Fibroblast of the aortic adventitia (primary cell): ENCODE measurements at regions not wholly inside any gene's neighbourhood (a gene's known extent, or its start where the extent isn't known, plus 50 kb on each side); places are given as distances from the start of the nearest gene placed in this dataset.

Experiments used
- DNase-seq: peaks from one replicate; pipeline ENCODE4 v3.0.0-alpha.2; 2010; ENCODE audit warnings: low read depth
- H3K4me3 ChIP-seq: 2 replicates; pipeline ENCODE4 v1.5.1; 2011; ENCODE audit warnings: low read depth, mild to moderate bottlenecking, control low read depth, low read length, moderate library complexity
- TF ChIP-seq, protein P1 (sequence below): IDR thresholded peaks from 2 replicates; pipeline ENCODE4 v1.5.1; 2011; ENCODE audit warnings: mild to moderate bottlenecking, low read length, control low read depth, inconsistent platforms; ENCODE audit not compliant: insufficient read depth

DNA sequence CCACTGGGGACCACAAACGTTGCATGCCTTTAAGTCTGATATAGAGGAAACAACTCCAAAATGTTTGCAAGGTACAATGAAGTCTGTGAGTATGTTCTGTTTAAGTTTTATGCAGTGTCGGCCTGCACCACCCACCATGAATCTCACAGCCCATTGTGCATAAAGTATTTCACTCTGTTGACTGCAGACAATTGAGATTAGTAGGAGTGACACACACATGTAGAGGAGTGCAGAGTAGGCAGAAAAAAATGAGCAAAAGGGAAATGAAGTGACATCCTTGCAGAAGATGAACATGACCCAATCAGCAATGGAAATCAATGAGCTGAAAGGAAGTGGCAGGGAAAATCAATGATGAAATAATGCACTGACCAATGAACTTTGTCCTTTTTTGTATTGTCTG, 315.6 kb upstream of the PTPRD start:
- TF ChIP-seq, protein P1, sequence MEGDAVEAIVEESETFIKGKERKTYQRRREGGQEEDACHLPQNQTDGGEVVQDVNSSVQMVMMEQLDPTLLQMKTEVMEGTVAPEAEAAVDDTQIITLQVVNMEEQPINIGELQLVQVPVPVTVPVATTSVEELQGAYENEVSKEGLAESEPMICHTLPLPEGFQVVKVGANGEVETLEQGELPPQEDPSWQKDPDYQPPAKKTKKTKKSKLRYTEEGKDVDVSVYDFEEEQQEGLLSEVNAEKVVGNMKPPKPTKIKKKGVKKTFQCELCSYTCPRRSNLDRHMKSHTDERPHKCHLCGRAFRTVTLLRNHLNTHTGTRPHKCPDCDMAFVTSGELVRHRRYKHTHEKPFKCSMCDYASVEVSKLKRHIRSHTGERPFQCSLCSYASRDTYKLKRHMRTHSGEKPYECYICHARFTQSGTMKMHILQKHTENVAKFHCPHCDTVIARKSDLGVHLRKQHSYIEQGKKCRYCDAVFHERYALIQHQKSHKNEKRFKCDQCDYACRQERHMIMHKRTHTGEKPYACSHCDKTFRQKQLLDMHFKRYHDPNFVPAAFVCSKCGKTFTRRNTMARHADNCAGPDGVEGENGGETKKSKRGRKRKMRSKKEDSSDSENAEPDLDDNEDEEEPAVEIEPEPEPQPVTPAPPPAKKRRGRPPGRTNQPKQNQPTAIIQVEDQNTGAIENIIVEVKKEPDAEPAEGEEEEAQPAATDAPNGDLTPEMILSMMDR = no peak
- no peak overlapping the region for H3K4me3 ChIP-seq
- no peak for DNase-seq

- no peak overlapping the region for H3K4me3 ChIP-seq
- DNase-seq = no peak
- TF ChIP-seq, protein P1 = no peak
Observed at GRCh38 chr9:10930081-10930480, 317.3 kb upstream of the PTPRD start.

- H3K4me3 ChIP-seq = no peak overlapping the region
- TF ChIP-seq, protein P1 = no peak
- no peak for DNase-seq
Observed at GRCh38 chr9:10946676-10947410, 334.0 kb upstream of the PTPRD start.

GRCh38 chr9:10957878-10958277, 345.1 kb upstream of the PTPRD start:
- no peak overlapping the region for H3K4me3 ChIP-seq
- DNase-seq = no peak
- TF ChIP-seq, protein P1 = no peak

GRCh38 chr9:10961883-10962282, 349.1 kb upstream of the PTPRD start:
- H3K4me3 ChIP-seq = no peak overlapping the region
- TF ChIP-seq, protein P1 = no peak
- no peak for DNase-seq

- TF ChIP-seq, protein P1 = no peak
- DNase-seq = no peak
- H3K4me3 ChIP-seq = no peak overlapping the region
Observed at GRCh38 chr9:10983251-10983650, 370.4 kb upstream of the PTPRD start.

DNA sequence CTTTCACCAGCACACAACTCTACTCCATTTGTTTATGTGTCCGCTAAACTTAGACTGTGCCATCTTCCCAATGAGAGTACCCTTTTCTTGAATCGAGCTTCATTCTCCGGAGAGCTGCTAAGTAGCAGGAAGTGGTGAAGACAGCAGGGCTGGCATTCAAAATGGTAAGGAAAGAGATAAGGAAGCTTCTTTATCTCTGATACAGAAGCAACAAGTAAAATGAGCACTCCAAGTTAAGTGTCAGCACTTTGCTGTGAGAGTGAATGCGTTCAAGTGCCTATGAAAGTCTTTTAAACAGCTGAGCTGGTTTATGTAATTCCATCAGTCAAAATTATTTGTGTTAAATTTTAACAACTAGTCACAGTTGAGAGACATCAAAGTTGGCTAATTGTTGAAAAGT, 386.8 kb upstream of the PTPRD start:
- DNase-seq = no peak
- H3K4me3 ChIP-seq = no peak overlapping the region

More for the DNA sequence above, 386.8 kb upstream of the PTPRD start:
- TF ChIP-seq, protein P1 = no peak
